ENCODE measurements at regions not wholly inside any gene's neighbourhood (a gene's known extent, or its start where the extent isn't known, plus 50 kb on each side); places are given as distances from the start of the nearest gene placed in this dataset.

DNA sequence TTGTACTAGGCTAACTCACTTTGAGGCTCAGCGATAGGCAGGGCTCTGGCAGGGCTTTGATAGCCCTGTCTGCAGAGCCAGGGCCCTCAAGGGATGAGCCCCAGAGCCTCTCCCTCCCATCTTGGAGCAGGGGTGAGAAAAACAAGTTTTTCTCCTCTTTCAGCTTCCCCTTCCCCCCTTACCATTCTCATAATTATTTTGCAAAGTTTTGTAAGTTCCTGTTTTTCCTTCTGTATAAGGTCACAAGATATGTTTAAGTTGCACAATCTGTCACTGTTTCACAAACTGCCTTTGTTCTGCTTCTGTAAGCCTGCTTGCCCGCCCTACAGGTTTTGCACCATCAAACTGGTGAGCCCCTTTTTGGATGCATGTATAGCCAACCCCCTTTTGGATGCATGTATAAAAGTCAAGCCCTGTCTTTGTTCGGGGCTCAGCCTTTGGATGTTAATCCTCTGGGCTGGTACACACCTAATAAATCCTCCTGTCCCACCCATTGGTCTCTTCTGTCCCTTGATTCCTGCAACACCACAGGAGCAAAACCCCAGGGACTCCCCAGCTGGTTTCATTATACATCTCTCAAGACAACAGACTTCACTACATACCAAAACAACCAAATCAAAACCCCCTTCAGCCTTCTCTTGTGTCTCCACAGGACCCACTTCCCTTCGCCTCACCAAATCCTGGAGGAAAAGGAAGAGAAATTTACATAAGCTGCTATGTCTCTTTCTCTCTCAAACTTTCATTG lies 52.5 kb upstream of the RESF1 start:
- H3K27me3 Mint-ChIP-seq (ENCODE audit: low read depth) = no peaks in the 10 kb centered on the region; the same call in 1 of the 2 replicates
- no peak overlapping the region for H3K27ac Mint-ChIP-seq
- TF ChIP-seq, protein P1, sequence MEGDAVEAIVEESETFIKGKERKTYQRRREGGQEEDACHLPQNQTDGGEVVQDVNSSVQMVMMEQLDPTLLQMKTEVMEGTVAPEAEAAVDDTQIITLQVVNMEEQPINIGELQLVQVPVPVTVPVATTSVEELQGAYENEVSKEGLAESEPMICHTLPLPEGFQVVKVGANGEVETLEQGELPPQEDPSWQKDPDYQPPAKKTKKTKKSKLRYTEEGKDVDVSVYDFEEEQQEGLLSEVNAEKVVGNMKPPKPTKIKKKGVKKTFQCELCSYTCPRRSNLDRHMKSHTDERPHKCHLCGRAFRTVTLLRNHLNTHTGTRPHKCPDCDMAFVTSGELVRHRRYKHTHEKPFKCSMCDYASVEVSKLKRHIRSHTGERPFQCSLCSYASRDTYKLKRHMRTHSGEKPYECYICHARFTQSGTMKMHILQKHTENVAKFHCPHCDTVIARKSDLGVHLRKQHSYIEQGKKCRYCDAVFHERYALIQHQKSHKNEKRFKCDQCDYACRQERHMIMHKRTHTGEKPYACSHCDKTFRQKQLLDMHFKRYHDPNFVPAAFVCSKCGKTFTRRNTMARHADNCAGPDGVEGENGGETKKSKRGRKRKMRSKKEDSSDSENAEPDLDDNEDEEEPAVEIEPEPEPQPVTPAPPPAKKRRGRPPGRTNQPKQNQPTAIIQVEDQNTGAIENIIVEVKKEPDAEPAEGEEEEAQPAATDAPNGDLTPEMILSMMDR (IDR thresholded peaks at IDR 0.05) = no peak
- TF ChIP-seq, protein P2, sequence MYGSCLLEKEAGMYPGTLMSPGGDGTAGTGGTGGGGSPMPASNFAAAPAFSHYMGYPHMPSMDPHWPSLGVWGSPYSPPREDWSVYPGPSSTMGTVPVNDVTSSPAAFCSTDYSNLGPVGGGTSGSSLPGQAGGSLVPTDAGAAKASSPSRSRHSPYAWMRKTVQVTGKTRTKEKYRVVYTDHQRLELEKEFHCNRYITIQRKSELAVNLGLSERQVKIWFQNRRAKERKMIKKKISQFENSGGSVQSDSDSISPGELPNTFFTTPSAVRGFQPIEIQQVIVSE (CRISPR knock-in tag; IDR thresholded peaks at IDR 0.05; ENCODE audit: borderline replicate concordance) = no peak
- no peak for TF ChIP-seq NR2C2 (CRISPR knock-in tag; IDR thresholded peaks at IDR 0.05)
- H3K4me3 Mint-ChIP-seq = no peak overlapping the region
- no peak for DNase-seq (ENCODE audit: low spot score)
- H3K4me1 Mint-ChIP-seq = no peaks in the 10 kb centered on the region
- H3K36me3 Mint-ChIP-seq = peaks cover 51% of the 10 kb centered on the region
- ATAC-seq = no peak
- CTCF ChIA-PET = no interaction called here
- peaks cover 56% of the 10 kb centered on the region for H3K9me3 Mint-ChIP-seq
- POLR2A ChIA-PET = no interaction called here

DNA sequence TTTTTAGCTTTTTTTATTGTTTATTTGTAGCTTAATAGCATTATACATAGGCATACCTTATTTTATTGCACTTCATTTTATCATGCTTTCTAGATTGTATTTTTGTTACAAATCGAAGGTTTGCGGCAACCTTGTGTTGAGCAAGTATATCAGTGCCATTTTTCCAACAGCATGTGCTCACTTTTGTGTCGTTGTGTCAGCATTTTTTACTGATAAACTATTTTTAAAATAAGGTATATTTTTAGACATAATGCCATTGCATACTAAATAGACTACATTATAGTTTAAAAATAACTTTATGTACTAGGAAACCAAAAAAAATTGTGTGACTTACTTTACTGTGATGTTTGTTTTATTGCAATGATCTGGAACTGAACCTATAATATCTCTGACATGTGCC lies 56.2 kb upstream of the RESF1 start:
- no peak for ATAC-seq
- Mint-ChIP-seq H3K4me1 (peaks cover 10% of the 10 kb centered on the region), H3K4me3 (no peak overlapping the region), H3K27ac (no peak overlapping the region), H3K9me3 (peaks cover 30% of the 10 kb centered on the region), H3K27me3 (ENCODE audit: low read depth) (no peaks in the 10 kb centered on the region; the same call in 1 of the 2 replicates), H3K36me3 (peaks cover 27% of the 10 kb centered on the region)
- POLR2A ChIA-PET = interaction anchor here (0.7 kb wide), 1 partner anchor 28 kb away, joined by 3 read pairs; no protein-coding TSS in a partner anchor
- CTCF ChIA-PET = no interaction called here
- no peak for DNase-seq (ENCODE audit: low spot score)
- TF ChIP-seq FOXK1 (CRISPR knock-in tag; IDR thresholded peaks at IDR 0.05) = no peak
- no peak for TF ChIP-seq ZNF281 (CRISPR knock-in tag; IDR thresholded peaks at IDR 0.05)
- TF ChIP-seq SP1 (CRISPR knock-in tag; conservative IDR thresholded peaks at IDR 0.05) = no peak
- TF ChIP-seq OVOL2 (CRISPR knock-in tag; IDR thresholded peaks at IDR 0.05; ENCODE audit: borderline replicate concordance) = no peak
- TF ChIP-seq NR2C2 (CRISPR knock-in tag; IDR thresholded peaks at IDR 0.05) = no peak
- no peak for TF ChIP-seq ZNF416 (CRISPR knock-in tag; IDR thresholded peaks at IDR 0.05)
- TF ChIP-seq GABPB1 (CRISPR knock-in tag; IDR thresholded peaks at IDR 0.05) = no peak
- TF ChIP-seq, protein P3, sequence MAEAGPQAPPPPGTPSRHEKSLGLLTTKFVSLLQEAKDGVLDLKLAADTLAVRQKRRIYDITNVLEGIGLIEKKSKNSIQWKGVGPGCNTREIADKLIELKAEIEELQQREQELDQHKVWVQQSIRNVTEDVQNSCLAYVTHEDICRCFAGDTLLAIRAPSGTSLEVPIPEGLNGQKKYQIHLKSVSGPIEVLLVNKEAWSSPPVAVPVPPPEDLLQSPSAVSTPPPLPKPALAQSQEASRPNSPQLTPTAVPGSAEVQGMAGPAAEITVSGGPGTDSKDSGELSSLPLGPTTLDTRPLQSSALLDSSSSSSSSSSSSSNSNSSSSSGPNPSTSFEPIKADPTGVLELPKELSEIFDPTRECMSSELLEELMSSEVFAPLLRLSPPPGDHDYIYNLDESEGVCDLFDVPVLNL (CRISPR knock-in tag; IDR thresholded peaks at IDR 0.05; ENCODE audit: borderline replicate concordance, low read depth) = no peak
- no peak for TF ChIP-seq EMX1 (CRISPR knock-in tag; IDR thresholded peaks at IDR 0.05)
- no peak for TF ChIP-seq GTF2I (CRISPR knock-in tag; conservative IDR thresholded peaks at IDR 0.05)
- TF ChIP-seq, protein P4, sequence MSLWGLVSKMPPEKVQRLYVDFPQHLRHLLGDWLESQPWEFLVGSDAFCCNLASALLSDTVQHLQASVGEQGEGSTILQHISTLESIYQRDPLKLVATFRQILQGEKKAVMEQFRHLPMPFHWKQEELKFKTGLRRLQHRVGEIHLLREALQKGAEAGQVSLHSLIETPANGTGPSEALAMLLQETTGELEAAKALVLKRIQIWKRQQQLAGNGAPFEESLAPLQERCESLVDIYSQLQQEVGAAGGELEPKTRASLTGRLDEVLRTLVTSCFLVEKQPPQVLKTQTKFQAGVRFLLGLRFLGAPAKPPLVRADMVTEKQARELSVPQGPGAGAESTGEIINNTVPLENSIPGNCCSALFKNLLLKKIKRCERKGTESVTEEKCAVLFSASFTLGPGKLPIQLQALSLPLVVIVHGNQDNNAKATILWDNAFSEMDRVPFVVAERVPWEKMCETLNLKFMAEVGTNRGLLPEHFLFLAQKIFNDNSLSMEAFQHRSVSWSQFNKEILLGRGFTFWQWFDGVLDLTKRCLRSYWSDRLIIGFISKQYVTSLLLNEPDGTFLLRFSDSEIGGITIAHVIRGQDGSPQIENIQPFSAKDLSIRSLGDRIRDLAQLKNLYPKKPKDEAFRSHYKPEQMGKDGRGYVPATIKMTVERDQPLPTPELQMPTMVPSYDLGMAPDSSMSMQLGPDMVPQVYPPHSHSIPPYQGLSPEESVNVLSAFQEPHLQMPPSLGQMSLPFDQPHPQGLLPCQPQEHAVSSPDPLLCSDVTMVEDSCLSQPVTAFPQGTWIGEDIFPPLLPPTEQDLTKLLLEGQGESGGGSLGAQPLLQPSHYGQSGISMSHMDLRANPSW (CRISPR knock-in tag; conservative IDR thresholded peaks at IDR 0.05; ENCODE audit: low read depth) = no peak
- TF ChIP-seq ZNF671 (CRISPR knock-in tag; IDR thresholded peaks at IDR 0.05) = no peak
- no peak for TF ChIP-seq MXD4 (CRISPR knock-in tag; IDR thresholded peaks at IDR 0.05; ENCODE audit: borderline replicate concordance)
- TF ChIP-seq USF2 (CRISPR knock-in tag; IDR thresholded peaks at IDR 0.05) = no peak
- TF ChIP-seq JUN (CRISPR knock-in tag; IDR thresholded peaks at IDR 0.05) = no peak
- no peak for TF ChIP-seq TEAD4 (CRISPR knock-in tag; IDR thresholded peaks at IDR 0.05)
- no peak for TF ChIP-seq SMAD3 (CRISPR knock-in tag; IDR thresholded peaks at IDR 0.05; ENCODE audit: borderline replicate concordance)
- TF ChIP-seq, protein P1 (IDR thresholded peaks at IDR 0.05) = no peak

Data from WTC11 (cell line).